Aorta (tissue), 5 donors: ENCODE measurements at regions not wholly inside any gene's neighbourhood (a gene's known extent, or its start where the extent isn't known, plus 50 kb on each side); places are given as distances from the start of the nearest gene placed in this dataset.

ENCODE experiments used
- ATAC-seq: fragments of 200-7000 bp; cut with Tn5 transposase; one replicate; pipeline ENCODE4 v1.9.1; 2022; ENCODE audit warnings: moderate library complexity; ENCODE audit not compliant: low FRiP score
- DNase-seq, 2 donors: peaks; one replicate each; pipeline ENCODE4 v3.0.0-alpha.2; 2020
- H3K27ac ChIP-seq, 2 donors: one replicate each; pipeline ENCODE4 v1.5.1; 2013; ENCODE audit warnings: low read length in 2 of 2, mild to moderate bottlenecking in 2 of 2, moderate library complexity in 2 of 2, control low read depth in 1 of 2, inconsistent platforms in 1 of 2, low read depth in 1 of 2
- H3K27me3 ChIP-seq, 2 donors: one replicate each; pipeline ENCODE4 v1.6.1; 2013; ENCODE audit warnings: control low read depth in 1 of 2, low read length in 1 of 2, mild to moderate bottlenecking in 1 of 2, moderate library complexity in 1 of 2; ENCODE audit not compliant: insufficient read depth in 2 of 2, control insufficient read depth in 1 of 2
- H3K36me3 ChIP-seq, 2 donors: one replicate each; pipeline ENCODE4 v1.6.1; 2013; ENCODE audit warnings: control low read depth in 1 of 2, low read length in 1 of 2, mild to moderate bottlenecking in 1 of 2; ENCODE audit not compliant: insufficient read depth in 2 of 2, control insufficient read depth in 1 of 2
- H3K4me1 ChIP-seq, 2 donors: one replicate each; pipeline ENCODE4 v1.6.1; 2013; ENCODE audit warnings: low read length in 2 of 2, control low read depth in 1 of 2, mild to moderate bottlenecking in 1 of 2, moderate library complexity in 1 of 2; ENCODE audit not compliant: insufficient read depth in 2 of 2, control insufficient read depth in 1 of 2
- H3K4me3 ChIP-seq, 2 donors: one replicate each; pipeline ENCODE4 v1.5.1; 2013; ENCODE audit warnings: low read length in 2 of 2, control low read depth in 1 of 2, mild to moderate bottlenecking in 1 of 2
- H3K9me3 ChIP-seq: one replicate; pipeline ENCODE4 v1.6.1; 2013; ENCODE audit warnings: mild to moderate bottlenecking, low read length; ENCODE audit not compliant: control insufficient read depth
- WGBS, 2 donors: extraction: QIAGEN DNeasy Blood & Tissue Kit; methylation state at CpG; one replicate each; pipeline ENCODE4 v1.1.7; 2013; 5-methylcytosine and 5-hydroxymethylcytosine counted together
- intact Hi-C, 2 donors: fragments of 100-400 bp; cut with DNase I; formaldehyde crosslinking; loops; one replicate each; pipeline versions ENCODE4 v1.14.2 to v1.15.0; 2022
- donor health status: healthy with polysubstance abuse.
- donor health status: Bipolar disorder and iron deficiency.
- donor health status: DM: no; HTN: no; CAD: no.
- donor health status: DM: no; HTN: no; CAD: no.
- donor health status: DM: yes; HTN: yes; CAD: no.

DNA sequence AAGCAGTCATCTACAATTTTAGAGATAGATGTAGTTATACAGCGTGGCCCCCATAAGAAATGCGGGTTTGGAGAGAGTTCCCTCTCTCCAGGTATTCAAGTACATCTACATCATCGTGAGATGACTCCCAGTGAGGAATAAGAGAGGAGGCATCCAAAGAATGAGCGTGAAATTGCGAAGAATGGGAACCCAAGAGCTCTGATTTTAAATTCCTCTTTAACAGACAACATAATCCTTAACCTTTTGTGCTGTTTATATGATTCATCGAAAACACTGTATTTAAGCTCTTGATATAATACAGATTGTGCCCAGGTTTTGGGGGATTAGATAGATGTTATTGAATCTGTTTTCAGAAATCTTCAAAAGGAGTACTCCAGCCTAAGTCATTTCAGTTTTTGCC, 161.5 kb downstream of the COG6 start:
- H3K27me3 ChIP-seq, result no peaks in the 10 kb centered on the region
- no peaks in the 10 kb centered on the region for H3K9me3 ChIP-seq
- no peaks in the 10 kb centered on the region for H3K36me3 ChIP-seq
- DNase-seq (no peak), ATAC-seq (no peak)
- H3K4me3 ChIP-seq, result no peak overlapping the region
- 93% methylated on average over 6 of the region's 6 CpGs for WGBS, 2 donors
- no peak overlapping the region for H3K27ac ChIP-seq
- H3K4me1 ChIP-seq, result no peaks in the 10 kb centered on the region
- intact Hi-C loops, result no loop called here

DNA sequence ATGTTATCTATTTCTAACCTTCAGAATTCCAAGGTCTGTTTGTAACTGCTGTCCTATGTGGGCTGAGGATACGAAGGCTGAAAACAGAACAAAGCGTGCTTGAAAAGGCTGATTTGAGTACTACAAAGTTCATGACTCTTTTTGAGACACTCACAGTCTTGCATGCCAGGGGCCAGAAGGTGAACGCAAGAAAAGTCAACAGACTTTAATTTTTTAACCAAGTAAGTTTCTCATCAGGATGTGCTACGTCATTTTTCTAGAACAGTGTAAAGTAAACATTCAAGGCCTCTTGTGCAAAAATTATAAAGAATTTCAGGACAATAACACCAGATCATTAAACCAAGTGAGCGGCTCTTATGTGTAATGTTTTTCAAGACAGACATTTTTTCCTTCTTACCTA, 163.5 kb downstream of the COG6 start:
- no peaks in the 10 kb centered on the region for H3K27me3 ChIP-seq
- no peak overlapping the region for H3K27ac ChIP-seq
- DNase-seq (no peak), ATAC-seq (no peak)
- H3K36me3 ChIP-seq, result no peaks in the 10 kb centered on the region
- intact Hi-C loops, result no loop called here
- H3K4me3 ChIP-seq, result no peak overlapping the region
- H3K4me1 ChIP-seq, result no peaks in the 10 kb centered on the region
- no peaks in the 10 kb centered on the region for H3K9me3 ChIP-seq
- WGBS, 2 donors, result 46 to 53% methylated on average over 5 of the region's 5 CpGs

DNA sequence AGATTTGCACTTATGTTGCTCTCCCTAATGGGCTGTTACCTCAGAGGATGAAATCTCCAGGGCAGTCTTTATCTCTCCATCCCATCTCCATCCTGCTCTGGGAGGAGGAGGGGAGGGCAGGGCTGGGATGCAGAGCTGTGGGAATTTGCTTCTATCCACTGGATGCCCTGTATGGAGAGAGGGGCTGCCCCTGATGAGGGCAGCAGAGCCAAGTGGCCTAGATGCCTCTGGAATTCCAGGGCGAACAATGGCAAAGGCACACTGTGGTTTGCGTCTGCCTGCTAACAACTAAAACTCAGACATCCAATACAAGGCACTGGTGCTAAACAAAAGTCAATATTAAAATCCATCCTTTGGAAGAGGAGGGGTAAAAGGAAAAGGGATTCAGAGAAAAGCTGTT, 165.1 kb downstream of the COG6 start:
- no peaks in the 10 kb centered on the region for H3K9me3 ChIP-seq
- no peaks in the 10 kb centered on the region for H3K4me1 ChIP-seq
- ATAC-seq, result no peak
- no peak overlapping the region for H3K27ac ChIP-seq
- no peak for DNase-seq
- 78 to 79% methylated on average over 2 of the region's 2 CpGs for WGBS, 2 donors
- H3K36me3 ChIP-seq, result no peaks in the 10 kb centered on the region
- H3K4me3 ChIP-seq, result no peak overlapping the region
- intact Hi-C loops, result no loop called here
- no peaks in the 10 kb centered on the region for H3K27me3 ChIP-seq

DNA sequence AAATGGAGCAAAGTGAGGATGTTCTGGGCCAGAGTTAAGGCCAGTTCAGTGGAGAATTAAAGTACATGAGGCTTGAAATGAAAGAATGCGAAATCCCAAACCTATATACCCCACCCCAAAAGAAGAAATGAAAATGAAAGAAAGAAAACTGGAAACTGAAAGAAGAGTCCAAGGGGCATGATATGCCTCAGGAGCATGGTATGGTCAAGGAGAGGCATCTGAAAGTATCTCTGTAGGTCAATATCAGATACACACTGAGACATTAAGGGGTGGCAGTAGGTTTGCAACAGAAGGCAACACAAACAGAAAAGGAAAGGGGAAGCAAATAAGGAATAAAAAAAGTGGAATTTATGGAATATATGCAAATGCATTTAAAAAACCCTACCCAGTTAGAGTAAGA, 166.5 kb downstream of the COG6 start:
- intact Hi-C loops, result no loop called here
- DNase-seq, result no peak
- H3K4me3 ChIP-seq, result no peak overlapping the region
- no peaks in the 10 kb centered on the region for H3K36me3 ChIP-seq
- WGBS, 2 donors, result 96 to 100% methylated on average over 1 of the region's 1 CpG
- no peaks in the 10 kb centered on the region for H3K9me3 ChIP-seq
- no peaks in the 10 kb centered on the region for H3K4me1 ChIP-seq
- no peak overlapping the region for H3K27ac ChIP-seq
- ATAC-seq, result no peak
- no peaks in the 10 kb centered on the region for H3K27me3 ChIP-seq

DNA sequence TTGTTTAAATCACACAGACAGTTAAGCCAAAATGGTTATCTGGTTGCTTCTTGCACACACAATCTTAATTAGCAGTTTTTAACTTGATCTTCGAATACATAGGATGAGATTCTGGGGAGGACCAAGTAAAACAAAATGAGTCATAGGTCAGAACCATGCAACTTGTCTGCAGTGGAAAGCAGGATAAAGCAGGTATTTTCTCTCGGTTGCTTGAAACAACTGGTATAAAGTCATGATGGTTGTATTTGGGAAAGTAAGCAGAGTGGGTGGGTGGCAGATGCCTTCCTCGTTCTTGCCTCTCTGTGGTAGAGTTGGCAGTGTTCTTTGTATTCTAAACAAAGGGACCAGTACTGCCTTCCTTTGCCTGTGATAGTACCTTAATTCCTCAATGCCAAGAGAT, 167.0 kb downstream of the COG6 start:
- intact Hi-C loops, result no loop called here
- no peaks in the 10 kb centered on the region for H3K27me3 ChIP-seq
- H3K36me3 ChIP-seq, result no peaks in the 10 kb centered on the region
- H3K27ac ChIP-seq, result no peak overlapping the region
- H3K4me1 ChIP-seq, result no peaks in the 10 kb centered on the region
- DNase-seq (no peak), ATAC-seq (no peak)
- H3K9me3 ChIP-seq, result no peaks in the 10 kb centered on the region
- no peak overlapping the region for H3K4me3 ChIP-seq
- WGBS, 2 donors, result 65 to 70% methylated on average over 3 of the region's 3 CpGs

DNA sequence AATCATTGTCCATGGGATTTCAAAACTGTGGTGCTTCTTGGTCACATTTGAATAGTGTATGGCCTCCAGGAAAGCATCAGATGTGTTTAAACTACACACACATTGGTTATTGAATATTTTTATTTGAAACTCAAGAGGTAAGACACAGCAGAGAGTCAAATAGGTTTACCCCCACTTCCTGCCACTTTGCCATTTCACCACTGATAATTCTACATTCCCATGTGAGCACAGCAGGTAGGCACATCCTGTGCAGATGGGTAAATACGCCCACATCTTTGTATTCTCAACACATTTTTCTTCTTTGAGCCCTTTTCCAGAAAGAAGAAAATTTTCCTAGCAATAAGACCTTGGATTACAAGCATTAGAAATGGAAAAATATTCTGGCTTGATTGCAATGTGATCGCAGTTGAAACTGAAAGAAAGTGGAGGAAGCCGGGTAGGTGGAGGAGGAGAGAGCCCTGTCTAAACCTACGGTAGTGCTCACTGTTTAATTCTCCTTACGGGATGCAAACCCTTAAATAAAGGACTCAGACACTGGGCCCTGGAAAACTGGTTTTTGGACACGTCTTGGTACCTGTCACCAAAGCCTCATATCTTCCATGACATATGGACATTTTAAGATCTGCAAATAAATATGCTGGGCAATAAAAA, 167.7 kb downstream of the COG6 start:
- H3K36me3 ChIP-seq, result no peaks in the 10 kb centered on the region
- H3K4me3 ChIP-seq, result no peak overlapping the region
- ATAC-seq (no peak), DNase-seq (no peak)
- intact Hi-C loops, result no loop called here
- H3K9me3 ChIP-seq, result no peaks in the 10 kb centered on the region
- H3K27me3 ChIP-seq, result no peaks in the 10 kb centered on the region
- no peak overlapping the region for H3K27ac ChIP-seq
- 77 to 84% methylated on average over 6 of the region's 6 CpGs for WGBS, 2 donors
- no peaks in the 10 kb centered on the region for H3K4me1 ChIP-seq

DNA sequence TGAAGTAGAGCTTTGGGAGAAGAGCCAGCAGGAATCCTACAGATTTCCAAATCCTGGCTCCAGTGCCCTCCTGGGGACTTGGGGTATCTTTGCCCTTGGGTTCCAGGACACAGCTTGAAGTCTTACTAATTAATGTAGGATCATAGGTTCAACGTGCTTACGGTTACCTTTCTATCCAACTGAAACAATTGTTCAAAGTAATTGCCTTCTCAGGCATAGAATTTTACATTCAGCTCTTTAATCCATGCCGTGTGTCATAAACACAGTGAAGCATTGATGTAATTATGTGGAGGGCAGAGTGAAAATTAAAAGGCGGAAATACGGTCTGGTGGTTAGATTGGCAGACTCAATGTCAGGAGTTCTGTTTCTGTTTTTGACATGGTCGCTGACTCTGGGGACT, 170.4 kb downstream of the COG6 start:
- DNase-seq (no peak), ATAC-seq (no peak)
- H3K9me3 ChIP-seq, result peaks cover 2% of the 10 kb centered on the region
- WGBS, 2 donors, result 92% methylated on average over 6 of the region's 6 CpGs
- H3K36me3 ChIP-seq, result no peaks in the 10 kb centered on the region
- H3K27ac ChIP-seq, result no peak overlapping the region
- no peaks in the 10 kb centered on the region for H3K27me3 ChIP-seq
- intact Hi-C loops, result no loop called here
- no peak overlapping the region for H3K4me3 ChIP-seq
- H3K4me1 ChIP-seq, result no peaks in the 10 kb centered on the region

DNA sequence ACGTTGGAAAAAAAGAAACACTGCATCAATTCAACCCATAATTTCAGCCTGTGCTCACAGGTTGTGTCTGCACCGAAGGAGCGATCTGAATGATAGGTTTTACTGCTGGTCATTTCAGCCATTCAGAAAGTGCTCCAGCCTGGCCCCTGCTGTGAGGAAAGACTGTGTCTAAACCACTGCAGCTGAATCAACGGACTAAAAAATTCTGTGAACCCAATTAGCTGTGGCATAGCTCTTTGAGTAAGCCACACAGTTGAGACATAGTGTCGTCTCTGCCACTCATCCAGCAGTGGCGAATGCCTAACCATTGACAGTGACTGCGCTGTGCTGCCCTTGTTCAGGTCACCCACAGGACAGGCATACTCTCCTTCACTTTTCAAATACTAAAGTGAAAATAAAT, 179.8 kb downstream of the COG6 start:
- Histone ChIP-seq H3K9me3 (peaks cover 2% of the 10 kb centered on the region), H3K27me3 (no peaks in the 10 kb centered on the region), H3K4me1 (no peaks in the 10 kb centered on the region), H3K4me3 (no peak overlapping the region), H3K27ac (no peak overlapping the region), H3K36me3 (no peaks in the 10 kb centered on the region)
- ATAC-seq, result no peak
- WGBS, 2 donors, result 15 to 29% methylated on average over 7 of the region's 7 CpGs
- DNase-seq, result no peak
- intact Hi-C loops, result no loop called here

DNA sequence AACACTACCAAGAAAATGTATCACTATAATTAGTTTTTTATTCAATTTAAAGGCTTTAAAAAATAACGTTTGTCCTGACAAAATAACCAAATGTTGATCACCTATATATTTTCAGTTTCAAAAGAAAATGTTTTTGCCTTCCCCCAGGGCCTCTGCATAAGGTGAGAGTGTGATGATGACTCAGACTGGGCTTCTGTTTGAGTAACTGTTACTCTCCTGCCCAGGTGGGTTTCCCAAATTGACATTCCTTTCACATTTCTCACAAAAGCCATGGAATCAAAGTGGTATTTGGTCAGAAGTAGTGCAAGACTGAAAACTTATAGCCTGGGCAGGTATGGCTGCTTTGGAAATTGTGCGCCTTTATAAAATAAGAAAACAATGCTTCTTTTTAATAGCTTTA, 180.6 kb downstream of the COG6 start:
- Histone ChIP-seq H3K9me3 (peaks cover 2% of the 10 kb centered on the region), H3K36me3 (no peaks in the 10 kb centered on the region), H3K4me3 (no peak overlapping the region), H3K4me1 (no peaks in the 10 kb centered on the region), H3K27me3 (no peaks in the 10 kb centered on the region), H3K27ac (no peak overlapping the region)
- intact Hi-C loops, result no loop called here
- 76% methylated on average over 2 of the region's 2 CpGs for WGBS, 2 donors
- no peak for DNase-seq
- no peak for ATAC-seq
